Large intestine (tissue), 3 donors: ENCODE measurements at regions not wholly inside any gene's neighbourhood (a gene's known extent, or its start where the extent isn't known, plus 50 kb on each side); places are given as distances from the start of the nearest gene placed in this dataset.

Experiments
- DNase-seq, 2 donors: peaks; one replicate each; pipeline versions ENCODE4 v3.0.0 to v3.0.0-alpha.2; 2013
- H3K27ac ChIP-seq: one replicate; pipeline ENCODE4 v1.5.1; 2013; ENCODE audit warnings: low read length
- H3K27me3 ChIP-seq: 2 replicates; pipeline ENCODE4 v1.6.1; 2013; ENCODE audit warnings: low read length; ENCODE audit not compliant: control insufficient read depth, insufficient read depth
- H3K36me3 ChIP-seq: 2 replicates; pipeline ENCODE4 v1.6.1; 2013; ENCODE audit warnings: low read length; ENCODE audit not compliant: control insufficient read depth, insufficient read depth
- H3K4me1 ChIP-seq: one replicate; pipeline ENCODE4 v1.6.1; 2013; ENCODE audit warnings: low read length; ENCODE audit not compliant: control insufficient read depth, insufficient read depth
- H3K4me3 ChIP-seq: one replicate; pipeline ENCODE4 v1.5.1; 2013; ENCODE audit warnings: low read length
- H3K9me3 ChIP-seq: one replicate; pipeline ENCODE4 v1.6.1; 2013; ENCODE audit warnings: mild to moderate bottlenecking, low read depth, low read length, moderate library complexity; ENCODE audit not compliant: control insufficient read depth
- WGBS: methylation state at CpG from one replicate; pipeline ENCODE4 v1.1.5; 2013; ENCODE audit warnings: low lambda C conversion rate; ENCODE audit not compliant: insufficient coverage; 5-methylcytosine and 5-hydroxymethylcytosine counted together

- Histone ChIP-seq H3K36me3 (no peaks in the 10 kb centered on the region), H3K9me3 (no peaks in the 10 kb centered on the region), H3K27ac (no peak overlapping the region), H3K27me3 (no peaks in the 10 kb centered on the region), H3K4me1 (no peaks in the 10 kb centered on the region), H3K4me3 (no peak overlapping the region)
- WGBS = no CpG with 5 or more reads among the region's 1 CpG
- no peak for DNase-seq
Observed at GRCh38 chr11:43116071-43116470, 195.7 kb upstream of the API5 start.

DNA sequence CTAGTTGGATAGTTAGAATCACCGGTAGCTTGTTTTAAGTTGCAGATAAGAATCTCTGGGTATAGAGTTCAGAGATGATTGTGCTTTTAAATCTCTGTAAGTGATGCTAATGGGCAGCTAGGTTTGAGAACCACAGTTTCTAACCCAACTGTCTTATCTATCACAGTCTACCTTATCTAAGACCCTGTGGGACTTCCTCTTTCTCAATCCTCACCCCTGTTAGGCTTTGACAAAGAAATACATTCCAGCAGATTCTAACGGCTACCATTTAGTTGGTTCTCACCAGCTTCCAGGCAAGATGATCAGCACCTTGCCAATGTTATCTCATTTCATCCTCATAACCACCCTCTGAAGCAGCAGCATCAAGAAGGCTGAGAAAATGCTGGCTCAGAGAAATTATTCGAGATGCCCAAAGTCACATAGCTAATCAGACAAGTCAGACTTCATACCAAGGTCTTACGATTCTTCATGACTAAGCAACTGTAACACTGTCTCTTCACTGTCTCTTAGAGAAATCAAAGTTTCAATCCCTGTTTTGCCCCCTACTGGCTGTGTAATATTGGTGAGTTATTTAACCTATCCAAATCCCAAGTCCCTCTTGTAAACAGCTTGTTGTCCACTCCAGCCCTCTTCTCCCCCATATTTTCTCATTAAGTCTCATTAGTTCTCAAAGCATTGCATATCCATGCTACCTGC, 192.4 kb upstream of the API5 start:
- WGBS = no CpG with 5 or more reads among the region's 4 CpGs
- Histone ChIP-seq H3K36me3 (no peaks in the 10 kb centered on the region), H3K27me3 (no peaks in the 10 kb centered on the region), H3K27ac (no peak overlapping the region), H3K9me3 (no peaks in the 10 kb centered on the region), H3K4me1 (no peaks in the 10 kb centered on the region), H3K4me3 (no peak overlapping the region)
- DNase-seq = no peak

GRCh38 chr11:43122546-43122945, 189.2 kb upstream of the API5 start:
- Histone ChIP-seq H3K4me1 (no peaks in the 10 kb centered on the region), H3K36me3 (no peaks in the 10 kb centered on the region), H3K27ac (no peak overlapping the region), H3K4me3 (no peak overlapping the region), H3K9me3 (no peaks in the 10 kb centered on the region), H3K27me3 (no peaks in the 10 kb centered on the region)
- no peak for DNase-seq
- WGBS = 100% methylated on average over 1 of the region's 3 CpGs

- Histone ChIP-seq H3K4me1 (no peaks in the 10 kb centered on the region), H3K9me3 (no peaks in the 10 kb centered on the region), H3K36me3 (no peaks in the 10 kb centered on the region), H3K27ac (no peak overlapping the region), H3K27me3 (no peaks in the 10 kb centered on the region), H3K4me3 (no peak overlapping the region)
- WGBS = no CpG with 5 or more reads among the region's 1 CpG
- DNase-seq = no peak
Observed at GRCh38 chr11:43123443-43123842, 188.4 kb upstream of the API5 start.

DNA sequence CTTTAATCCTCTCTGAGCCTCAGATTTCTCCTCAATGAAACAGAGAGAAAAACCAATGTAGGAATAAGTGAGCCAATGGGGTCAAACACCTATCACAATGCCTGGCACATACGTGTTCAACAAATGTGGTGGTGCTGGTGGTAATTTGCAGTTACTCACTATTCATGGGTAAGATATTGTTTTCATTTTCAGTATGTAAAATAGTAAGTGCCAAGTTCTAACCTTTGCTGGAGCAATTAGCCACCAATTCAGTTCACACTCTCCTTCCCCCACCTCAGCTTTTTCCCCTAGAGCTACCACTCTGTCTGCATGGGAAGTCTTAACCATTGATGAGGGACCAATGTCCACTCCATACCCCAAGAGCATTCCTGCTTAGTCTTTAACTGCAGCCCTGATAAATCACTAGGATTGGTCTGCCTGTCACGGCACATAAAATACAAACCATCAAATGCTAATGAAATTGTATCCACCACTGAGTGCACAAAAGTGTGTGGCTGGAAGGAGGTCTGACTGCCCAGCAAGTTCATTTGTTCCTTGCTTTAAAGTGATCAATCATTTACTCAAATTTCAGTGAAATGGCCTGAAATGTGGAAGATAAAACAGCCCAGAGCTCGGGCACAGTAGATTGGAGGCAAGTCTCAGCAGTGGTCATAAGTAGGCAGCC, 187.4 kb upstream of the API5 start:
- Histone ChIP-seq H3K27me3 (no peaks in the 10 kb centered on the region), H3K4me3 (no peak overlapping the region), H3K4me1 (no peaks in the 10 kb centered on the region), H3K36me3 (no peaks in the 10 kb centered on the region), H3K9me3 (no peaks in the 10 kb centered on the region), H3K27ac (no peak overlapping the region)
- no peak for DNase-seq
- no CpG with 5 or more reads among the region's 3 CpGs for WGBS

DNA sequence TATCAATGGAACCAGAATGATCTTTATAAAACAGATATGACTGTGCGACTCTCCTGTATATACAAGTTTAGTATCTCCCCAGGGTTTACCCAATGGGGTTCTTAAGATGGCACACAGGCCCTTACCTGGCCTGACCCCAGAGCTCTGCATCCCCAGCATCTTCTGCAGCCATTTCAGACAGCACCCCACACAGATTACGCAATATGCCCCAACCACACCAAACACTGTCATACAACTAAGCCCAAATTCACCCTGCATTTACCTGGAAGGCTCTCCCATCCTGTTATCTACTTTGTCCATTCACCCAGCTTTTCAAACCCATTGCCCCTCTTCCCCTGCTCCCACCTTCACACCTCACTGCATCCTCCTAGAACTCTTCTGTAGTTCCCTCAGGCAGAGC, 182.5 kb upstream of the API5 start:
- H3K27me3 ChIP-seq = no peaks in the 10 kb centered on the region
- no peaks in the 10 kb centered on the region for H3K4me1 ChIP-seq
- H3K9me3 ChIP-seq = no peaks in the 10 kb centered on the region
- no peak overlapping the region for H3K27ac ChIP-seq
- no peak overlapping the region for H3K4me3 ChIP-seq
- 83% methylated on average over 1 of the region's 2 CpGs for WGBS
- no peaks in the 10 kb centered on the region for H3K36me3 ChIP-seq
- no peak for DNase-seq

GRCh38 chr11:43130616-43131015, 181.2 kb upstream of the API5 start:
- DNase-seq = peak; percentile 2 to 4
- H3K27ac ChIP-seq = no peak overlapping the region

DNA sequence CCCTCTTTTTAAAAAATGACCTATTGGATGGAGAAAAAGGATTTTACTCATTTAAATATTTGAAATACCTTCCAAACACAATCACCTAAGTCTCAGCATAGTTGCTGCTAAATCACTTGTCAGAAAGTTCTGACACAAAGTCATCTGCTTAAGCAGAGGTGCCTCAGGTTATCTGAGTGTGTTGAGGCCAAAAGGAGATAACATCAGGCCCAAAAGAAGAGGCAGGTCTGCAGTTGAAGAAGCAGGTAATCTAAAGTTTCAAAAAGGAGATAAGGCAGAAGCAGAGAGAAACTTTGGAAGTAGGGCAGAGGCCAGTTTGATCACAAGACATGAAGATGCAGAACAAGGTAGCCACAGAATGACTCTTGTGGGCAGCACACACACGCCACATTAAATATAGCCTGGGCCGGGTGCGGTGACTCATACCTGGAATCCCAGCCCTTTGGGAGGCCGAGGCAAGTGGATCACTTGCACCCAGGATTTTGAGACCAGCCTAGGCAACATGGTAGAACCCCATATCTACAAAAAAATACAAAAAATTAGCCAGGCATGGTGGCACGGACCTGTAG, 175.7 kb upstream of the API5 start:
- Histone ChIP-seq H3K4me1 (no peaks in the 10 kb centered on the region), H3K4me3 (no peak overlapping the region), H3K9me3 (no peaks in the 10 kb centered on the region), H3K27ac (no peak overlapping the region), H3K36me3 (no peaks in the 10 kb centered on the region), H3K27me3 (no peaks in the 10 kb centered on the region)
- no peak for DNase-seq
- WGBS = no CpG with 5 or more reads among the region's 5 CpGs

More at GRCh38 chr11:43130616-43131015, 181.2 kb upstream of the API5 start:
- Histone ChIP-seq H3K4me1 (no peaks in the 10 kb centered on the region), H3K4me3 (no peak overlapping the region), H3K27me3 (no peaks in the 10 kb centered on the region), H3K36me3 (no peaks in the 10 kb centered on the region), H3K9me3 (no peaks in the 10 kb centered on the region)
- no CpG with 5 or more reads among the region's 2 CpGs for WGBS

DNA sequence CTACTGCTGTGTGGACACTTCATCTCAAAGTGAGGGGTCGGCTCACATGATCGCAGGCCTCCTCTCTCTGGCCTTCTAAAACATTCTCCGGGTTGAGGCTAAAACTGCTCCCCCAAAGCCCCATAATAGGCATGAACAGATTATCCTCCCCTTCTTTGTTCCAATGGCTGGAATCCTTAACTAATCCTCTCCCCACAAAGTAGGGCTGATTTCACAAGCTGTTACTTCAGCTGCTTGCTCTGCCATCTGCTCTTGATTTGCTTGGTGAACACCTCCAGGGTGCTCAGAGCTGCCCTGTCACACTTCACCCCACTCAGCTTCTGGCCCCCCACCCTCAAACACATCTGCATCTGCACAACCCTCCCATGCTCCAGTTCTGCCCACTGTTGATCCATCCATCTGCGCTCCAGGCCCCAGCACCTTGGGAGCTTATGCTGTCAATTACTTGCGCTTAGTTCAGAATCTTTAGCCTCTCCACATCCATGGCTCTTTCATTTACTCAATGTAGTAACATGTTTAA, 173.1 kb upstream of the API5 start:
- Histone ChIP-seq H3K9me3 (no peaks in the 10 kb centered on the region), H3K27me3 (no peaks in the 10 kb centered on the region), H3K4me3 (no peak overlapping the region), H3K27ac (no peak overlapping the region), H3K4me1 (no peaks in the 10 kb centered on the region), H3K36me3 (no peaks in the 10 kb centered on the region)
- WGBS = 100% methylated on average over 1 of the region's 5 CpGs
- no peak for DNase-seq

- H3K9me3 ChIP-seq = no peaks in the 10 kb centered on the region
- H3K4me1 ChIP-seq = no peaks in the 10 kb centered on the region
- no peaks in the 10 kb centered on the region for H3K36me3 ChIP-seq
- H3K4me3 ChIP-seq = no peak overlapping the region
- H3K27ac ChIP-seq = no peak overlapping the region
- H3K27me3 ChIP-seq = no peaks in the 10 kb centered on the region
- no CpG with 5 or more reads among the region's 1 CpG for WGBS
- no peak for DNase-seq
Observed at GRCh38 chr11:43145653-43146052, 166.1 kb upstream of the API5 start.
